T47D (cell line): ENCODE measurements at regions not wholly inside any gene's neighbourhood (a gene's known extent, or its start where the extent isn't known, plus 50 kb on each side); places are given as distances from the start of the nearest gene placed in this dataset.
"Not testable (repeated sequence)": the region's sequence is repeated elsewhere in the genome, so short reads cannot be mapped to it uniquely, and the experiment has no call there.

Experiments
- DNase-seq, 2 experiments: peaks; one replicate each; pipeline versions ENCODE4 v3.0.0 to v3.0.0-alpha.2; 2011 to 2012; ENCODE audit warnings: low read depth in 1 of 2, low spot score in 1 of 2
- JUND ChIP-seq: IDR thresholded peaks from 2 replicates; pipeline ENCODE4 v1.6.1; 2012; ENCODE audit warnings: low read depth
- in situ Hi-C: cut with HindIII; loops from 2 replicates; pipeline ENCODE4 v1.10.0; 2016; ENCODE audit warnings: low sequenced_read_pairs, low pct_unique_long_range_greater_than_20kb

DNA sequence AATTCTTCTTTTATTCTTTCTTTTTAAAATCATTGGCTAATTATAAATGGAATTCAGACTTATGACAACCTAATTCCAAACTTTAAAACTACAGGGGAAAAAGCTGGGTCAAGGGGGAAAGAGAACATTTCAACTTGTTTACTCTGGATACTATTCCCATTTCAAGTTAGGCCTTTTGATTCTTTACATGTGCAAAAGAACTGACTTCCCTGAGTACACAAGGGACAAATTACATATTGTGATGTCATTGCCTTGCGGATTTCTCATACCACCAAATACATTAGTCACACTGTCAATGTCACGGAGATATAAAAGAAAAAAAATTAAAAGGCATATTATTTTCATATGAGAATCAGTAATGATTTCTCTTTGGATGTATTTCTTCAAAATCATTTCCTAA, 96.5 kb upstream of the TBX18 start:
- no peak for DNase-seq
- TF ChIP-seq JUND: no peak
- in situ Hi-C loops: no loop called here

DNA sequence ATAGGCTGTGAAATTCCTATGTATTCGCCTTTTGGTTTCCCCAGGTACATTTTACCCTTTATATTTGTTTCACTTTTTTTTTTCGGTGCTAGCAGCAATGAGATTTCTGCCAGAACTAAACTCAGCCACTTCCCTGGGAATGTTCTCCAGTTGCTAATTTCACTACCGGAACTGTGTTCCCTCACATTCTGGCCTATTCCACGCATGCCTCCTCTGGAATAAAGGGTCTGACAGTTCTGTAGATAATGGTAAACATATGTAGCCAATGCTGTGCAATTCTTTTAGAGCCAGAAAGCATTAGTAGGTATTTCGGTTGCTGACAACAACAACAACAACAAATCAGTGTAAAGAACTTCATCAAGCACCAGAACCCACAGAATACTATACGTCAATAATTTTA, 96.1 kb upstream of the TBX18 start:
- in situ Hi-C loops: no loop called here
- TF ChIP-seq JUND: no peak
- no peak for DNase-seq

DNA sequence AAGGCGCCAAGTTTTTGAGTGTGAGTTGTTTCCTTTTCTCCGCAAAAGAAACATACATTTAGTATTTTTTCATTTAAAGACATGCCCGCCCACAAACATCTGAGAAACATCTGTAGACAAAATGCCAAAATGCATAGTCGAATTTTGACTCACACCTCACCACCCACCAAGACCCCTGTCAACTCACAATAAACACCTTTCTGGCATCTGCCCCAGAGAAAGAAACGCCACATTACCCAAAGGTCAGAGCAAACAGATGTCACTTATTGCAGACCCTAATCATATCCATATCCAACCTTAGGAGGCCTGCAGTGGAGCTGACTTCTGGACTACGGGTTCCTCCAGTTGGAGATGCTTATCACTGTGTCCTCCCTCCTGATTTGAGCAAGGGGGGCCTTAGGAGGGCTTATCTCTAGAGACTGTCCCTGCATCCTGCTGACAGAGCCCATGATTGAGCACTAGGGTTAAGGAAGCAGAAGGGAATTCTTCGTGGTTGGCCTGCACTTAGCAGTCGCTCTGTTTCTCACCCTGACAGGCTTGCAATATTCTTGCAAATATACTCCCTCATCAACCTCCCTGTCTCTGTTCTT, 90.5 kb upstream of the TBX18 start:
- no peak for TF ChIP-seq JUND
- no peak for DNase-seq
- in situ Hi-C loops: no loop called here

DNA sequence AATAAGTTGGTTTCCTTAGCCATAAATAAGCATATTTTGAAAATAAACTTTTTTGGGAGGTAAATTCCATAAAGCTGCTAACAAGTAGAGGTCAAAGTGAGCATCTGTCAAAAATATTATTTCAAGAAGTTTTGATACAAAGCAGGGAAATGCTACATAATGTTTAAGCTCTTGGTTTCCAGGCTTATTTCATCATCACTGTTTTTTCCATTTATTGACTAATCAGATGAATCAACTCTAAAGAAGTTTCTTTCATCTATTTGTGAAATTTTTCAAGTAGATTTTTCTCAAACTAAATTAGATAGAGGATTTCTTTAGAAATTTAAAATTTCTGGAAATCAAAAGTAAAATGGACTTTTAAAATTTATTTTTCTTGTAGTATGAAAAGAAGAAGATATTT, 89.5 kb upstream of the TBX18 start:
- no peak for TF ChIP-seq JUND
- in situ Hi-C loops: no loop called here
- DNase-seq: no peak

DNA sequence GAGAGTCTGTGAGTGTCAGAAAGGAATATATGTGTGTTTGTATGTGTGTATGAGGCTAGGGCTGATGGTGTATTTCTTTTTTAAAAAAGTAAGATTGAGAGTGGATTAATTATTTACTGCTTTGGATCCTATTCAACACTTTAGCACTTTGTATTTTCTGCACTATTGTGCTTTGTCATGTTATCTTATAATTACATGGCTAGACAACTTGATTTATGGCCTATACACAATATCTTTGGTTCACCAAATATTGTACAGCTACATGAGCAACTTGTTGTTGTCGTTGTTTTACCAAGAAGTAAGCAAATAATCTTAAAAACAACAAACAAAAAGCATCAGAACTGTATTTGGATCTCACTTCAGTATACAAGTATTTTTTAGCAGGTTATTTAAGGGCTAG, 84.6 kb upstream of the TBX18 start:
- in situ Hi-C loops: no loop called here
- no peak for DNase-seq
- TF ChIP-seq JUND: no peak

DNA sequence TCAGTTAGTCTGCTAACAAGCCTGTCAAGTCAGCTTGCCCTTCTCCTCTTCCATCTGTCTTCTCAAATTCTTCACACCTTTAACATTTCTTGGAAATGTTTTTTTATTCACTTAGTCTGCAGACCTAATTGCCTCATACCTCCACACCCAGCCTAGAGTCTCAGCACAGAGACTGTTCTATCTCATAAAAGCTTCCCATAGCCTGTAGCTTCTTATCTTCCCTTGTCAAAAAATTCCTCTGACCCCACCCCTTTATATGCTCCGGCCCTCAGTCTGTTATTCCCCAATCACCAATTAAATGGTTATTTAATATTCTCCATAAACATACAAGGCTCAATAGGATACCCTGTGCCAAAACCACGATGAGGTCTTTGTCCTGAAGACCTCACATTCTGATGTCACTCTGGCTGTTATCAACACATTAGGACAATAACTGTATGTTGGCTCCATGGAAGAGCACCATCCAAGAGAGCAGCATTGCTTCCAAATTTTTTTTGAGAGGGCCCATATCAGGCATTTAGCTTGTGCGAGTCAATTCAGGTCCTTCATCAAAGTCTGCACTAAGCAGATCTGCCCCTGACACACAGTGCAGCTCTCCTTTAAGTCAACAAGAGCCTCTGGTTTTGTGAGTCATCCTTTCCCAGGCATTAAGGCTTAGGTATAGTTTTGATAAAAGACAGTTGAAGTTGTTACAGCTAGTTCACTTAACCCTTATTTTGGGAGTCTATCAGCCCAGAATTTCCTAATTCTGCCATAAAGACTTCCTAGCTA, 83.2 kb upstream of the TBX18 start:
- no peak for TF ChIP-seq JUND
- in situ Hi-C loops: no loop called here
- no peak for DNase-seq

DNA sequence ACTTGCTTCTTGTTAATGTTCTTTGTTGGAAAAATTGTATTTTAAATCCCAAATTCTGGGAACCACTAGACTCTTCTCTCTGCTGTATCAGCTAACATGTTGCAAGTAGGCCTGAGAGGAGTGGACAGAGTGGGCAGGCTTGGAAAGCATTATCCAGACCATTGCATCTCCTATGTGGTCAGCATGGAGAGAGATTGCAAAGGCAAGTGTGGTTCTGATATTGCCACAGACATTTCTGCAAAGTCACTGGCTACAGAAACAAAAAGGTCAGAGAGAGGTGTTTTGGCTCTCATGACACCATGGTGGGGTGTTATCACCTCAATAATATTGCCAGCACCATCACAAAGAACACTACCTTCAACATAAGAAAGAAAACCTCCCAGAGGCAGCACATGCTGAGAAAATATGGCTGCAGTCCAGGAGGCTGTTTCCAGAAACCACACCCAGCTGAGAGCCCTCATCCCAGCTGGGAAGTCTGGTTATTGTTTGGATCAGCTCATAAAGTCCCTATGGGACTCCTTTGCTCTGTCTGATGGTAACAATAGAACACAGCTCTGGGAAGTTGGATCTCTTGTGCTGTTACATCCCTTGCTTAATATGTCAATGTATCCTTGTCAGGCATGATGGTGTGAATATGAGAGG, 78.2 kb upstream of the TBX18 start:
- TF ChIP-seq JUND: no peak
- no peak for DNase-seq
- in situ Hi-C loops: no loop called here

DNA sequence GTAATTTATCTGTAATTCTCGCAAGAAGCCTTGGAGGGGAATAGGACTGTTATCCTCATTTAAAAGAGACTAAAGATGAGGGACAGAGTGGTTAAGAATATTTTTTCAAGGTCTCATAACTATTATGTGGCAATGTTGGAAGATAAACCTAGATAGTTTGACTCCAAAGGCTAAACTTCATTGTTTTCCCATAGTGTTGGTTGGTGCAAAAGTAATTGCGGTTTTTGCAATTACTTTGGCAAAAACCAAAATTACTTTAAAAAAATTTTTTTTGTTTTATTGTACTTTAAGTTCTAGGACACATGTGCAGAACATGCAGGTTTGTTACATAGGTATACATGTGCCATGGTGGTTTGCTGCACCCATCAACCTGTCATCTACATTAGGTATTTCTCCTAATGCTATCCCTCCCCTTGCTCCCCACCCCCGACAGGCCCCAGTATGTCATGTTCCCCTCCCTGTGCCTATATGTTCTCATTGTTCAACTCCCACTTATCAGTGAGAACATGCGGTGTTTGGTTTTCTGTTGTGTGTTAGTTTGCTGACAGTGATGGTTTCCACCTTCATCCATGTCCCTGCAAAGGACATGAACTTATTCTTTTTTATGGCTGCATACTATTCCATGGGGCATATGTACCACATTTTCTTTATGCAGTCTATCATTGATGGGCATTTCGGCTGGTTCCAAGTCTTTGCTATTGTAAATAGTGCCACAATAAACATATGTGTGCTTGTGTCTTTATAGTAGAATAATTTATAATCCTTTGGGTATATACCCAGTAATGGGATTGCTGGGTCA, 72.9 kb upstream of the TBX18 start:
- in situ Hi-C loops, DNase-seq: not testable (repeated sequence)

DNA sequence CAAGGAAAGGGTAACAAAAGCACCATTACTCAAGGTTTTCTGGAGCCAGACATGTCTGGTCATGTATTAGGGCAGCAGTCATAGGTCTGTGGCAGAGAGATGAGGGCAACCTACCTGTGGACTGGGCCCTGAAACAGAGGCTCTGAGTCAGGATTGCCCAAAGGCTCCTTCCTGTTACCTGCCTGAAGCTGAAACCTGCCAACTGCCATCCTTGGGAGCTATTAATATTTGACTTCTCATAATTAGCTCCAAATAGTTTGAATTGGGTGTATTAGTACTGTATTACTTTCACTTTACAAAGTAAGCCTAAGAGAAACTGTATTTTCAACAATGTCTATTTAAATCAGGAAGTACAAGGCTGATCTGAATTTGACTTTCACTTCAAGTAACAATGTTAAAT, 72.0 kb upstream of the TBX18 start:
- TF ChIP-seq JUND: no peak
- in situ Hi-C loops: no loop called here
- no peak for DNase-seq

DNA sequence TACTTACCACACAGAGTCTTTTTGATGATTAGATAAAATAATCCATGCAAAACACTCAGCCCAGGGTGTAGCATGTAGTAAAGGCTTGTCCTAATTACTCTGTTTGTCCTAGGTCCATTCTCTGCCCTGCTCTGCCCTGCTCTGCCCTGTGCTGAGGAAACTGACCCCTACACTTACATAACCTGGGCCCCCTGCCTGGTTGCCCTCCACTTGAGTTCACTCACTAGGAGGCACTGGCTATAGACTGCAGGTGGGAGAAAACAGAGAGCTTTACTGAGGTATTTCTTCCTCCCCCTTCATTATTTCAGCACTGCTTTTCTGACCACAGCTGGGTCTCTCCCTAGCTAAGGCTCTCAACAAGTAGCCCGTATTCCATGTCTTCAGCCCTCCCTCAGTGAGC, 70.9 kb upstream of the TBX18 start:
- TF ChIP-seq JUND: no peak
- in situ Hi-C loops: no loop called here
- no peak for DNase-seq

DNA sequence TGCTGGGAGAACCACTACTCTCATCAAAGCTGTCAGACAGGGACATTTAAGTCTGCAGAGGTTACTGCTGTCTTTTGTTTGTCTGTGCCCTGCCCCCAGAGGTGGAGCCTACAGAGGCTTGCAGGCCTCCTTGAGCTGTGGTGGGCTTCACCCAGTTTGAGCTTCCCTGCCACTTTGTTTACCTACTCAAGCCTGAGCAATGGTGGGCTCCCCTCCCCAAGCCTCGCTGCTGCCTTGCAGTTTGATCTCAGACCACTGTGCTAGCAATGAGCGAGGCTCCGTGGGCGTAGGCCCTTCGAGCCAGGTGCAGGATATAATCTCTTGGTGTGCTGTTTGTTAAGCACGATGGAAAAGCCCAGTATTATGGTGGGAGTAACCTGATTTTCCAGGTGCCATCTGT, 67.5 kb upstream of the TBX18 start:
- DNase-seq, in situ Hi-C loops: not testable (repeated sequence)

DNA sequence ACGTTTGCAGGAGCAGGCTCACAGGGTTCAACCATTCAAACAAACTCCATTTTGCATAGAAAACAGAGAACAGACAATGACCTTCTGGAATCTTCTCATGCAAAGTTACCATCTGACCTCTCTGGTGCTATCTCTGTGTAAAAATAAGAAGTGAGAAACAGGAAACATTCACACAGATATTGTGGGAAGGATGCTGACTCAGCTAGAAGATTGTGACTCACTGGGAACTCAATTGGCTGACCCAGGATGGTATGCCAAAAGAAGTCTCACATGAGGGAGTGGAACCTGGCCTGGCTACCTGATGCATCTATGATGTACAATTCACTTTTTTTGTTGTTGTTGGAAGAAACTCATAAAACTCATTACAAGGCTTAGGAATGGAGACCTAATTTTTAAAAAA, 61.1 kb upstream of the TBX18 start:
- TF ChIP-seq JUND: no peak
- in situ Hi-C loops: no loop called here
- DNase-seq: no peak

DNA sequence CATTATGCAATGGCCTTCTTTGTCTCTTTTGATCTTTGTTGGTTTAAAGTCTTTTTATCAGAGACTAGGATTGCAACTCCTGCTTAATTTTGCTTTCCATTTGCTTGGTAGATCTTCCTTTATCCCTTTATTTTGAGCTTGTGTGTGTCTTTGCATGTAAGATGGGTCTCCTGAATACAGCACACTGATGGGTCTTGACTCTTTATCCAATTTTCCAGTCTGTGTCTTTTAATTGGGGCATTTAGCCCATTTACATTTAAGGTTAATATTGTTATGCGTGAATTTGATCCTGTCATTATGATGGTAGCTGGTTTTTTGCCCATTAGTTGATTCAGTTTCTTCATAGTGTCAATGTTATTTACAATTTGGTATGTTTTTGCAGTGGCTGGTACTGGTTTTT, 56.9 kb upstream of the TBX18 start:
- in situ Hi-C loops, DNase-seq: not testable (repeated sequence)
